Left ventricle myocardium inferior (tissue), 1 donor: ENCODE measurements at regions not wholly inside any gene's neighbourhood (a gene's known extent, or its start where the extent isn't known, plus 50 kb on each side); places are given as distances from the start of the nearest gene placed in this dataset.

ENCODE experiments used
- DNase-seq: peaks from one replicate; pipeline ENCODE4 v3.0.0-alpha.2; 2020
- H3K27ac ChIP-seq: fragments of 200-600 bp; replicated peaks from 2 replicates; pipeline ENCODE4 v1.8.0; 2021
- H3K27me3 ChIP-seq: fragments of 200-600 bp; 2 replicates; pipeline ENCODE4 v1.8.0; 2021; ENCODE audit warnings: low read depth
- H3K36me3 ChIP-seq: fragments of 200-600 bp; 2 replicates; pipeline ENCODE4 v1.8.0; 2021
- H3K4me1 ChIP-seq: fragments of 200-600 bp; 2 replicates; pipeline ENCODE4 v1.8.0; 2021
- H3K4me3 ChIP-seq: fragments of 200-600 bp; 2 replicates; pipeline ENCODE4 v1.8.0; 2021; ENCODE audit warnings: mild to moderate bottlenecking, moderate library complexity
- H3K9me3 ChIP-seq: fragments of 200-600 bp; replicated peaks from 2 replicates; pipeline ENCODE4 v1.8.0; 2021
- CTCF ChIP-seq: fragments of 200-600 bp; IDR thresholded peaks from 2 replicates; pipeline ENCODE4 v1.8.0; 2021; ENCODE audit warnings: antibody characterized with exemption, mild to moderate bottlenecking, borderline replicate concordance
- intact Hi-C: fragments of 100-400 bp; cut with micrococcal nuclease; formaldehyde crosslinking; loops from one replicate; pipeline ENCODE4 v1.11.0; 2022
- donor health status: DM: no; HTN: yes; CAD: no; lungs with severe emphysema.

DNA sequence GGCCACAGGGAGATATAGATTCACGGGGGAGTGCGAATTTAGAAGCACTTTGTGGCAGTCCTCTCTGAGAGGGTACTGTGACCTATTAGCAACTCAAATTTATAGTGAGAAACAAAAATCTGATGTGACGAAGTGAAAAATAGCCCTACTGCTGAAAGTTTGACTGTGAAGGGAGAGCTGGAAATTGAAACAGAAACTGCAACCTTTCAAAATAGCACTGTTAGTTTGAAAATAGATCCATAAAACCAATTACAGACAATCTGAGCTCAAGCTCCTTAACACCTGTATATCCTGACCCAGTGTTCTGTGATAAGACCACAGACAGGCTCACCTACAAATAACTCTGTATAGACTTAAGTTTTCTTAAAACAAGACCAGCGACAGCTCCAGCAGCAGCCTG, 420.1 kb downstream of the IRX1 start:
- H3K9me3 ChIP-seq: no peaks in the 10 kb centered on the region
- intact Hi-C loops: no loop called here

DNA sequence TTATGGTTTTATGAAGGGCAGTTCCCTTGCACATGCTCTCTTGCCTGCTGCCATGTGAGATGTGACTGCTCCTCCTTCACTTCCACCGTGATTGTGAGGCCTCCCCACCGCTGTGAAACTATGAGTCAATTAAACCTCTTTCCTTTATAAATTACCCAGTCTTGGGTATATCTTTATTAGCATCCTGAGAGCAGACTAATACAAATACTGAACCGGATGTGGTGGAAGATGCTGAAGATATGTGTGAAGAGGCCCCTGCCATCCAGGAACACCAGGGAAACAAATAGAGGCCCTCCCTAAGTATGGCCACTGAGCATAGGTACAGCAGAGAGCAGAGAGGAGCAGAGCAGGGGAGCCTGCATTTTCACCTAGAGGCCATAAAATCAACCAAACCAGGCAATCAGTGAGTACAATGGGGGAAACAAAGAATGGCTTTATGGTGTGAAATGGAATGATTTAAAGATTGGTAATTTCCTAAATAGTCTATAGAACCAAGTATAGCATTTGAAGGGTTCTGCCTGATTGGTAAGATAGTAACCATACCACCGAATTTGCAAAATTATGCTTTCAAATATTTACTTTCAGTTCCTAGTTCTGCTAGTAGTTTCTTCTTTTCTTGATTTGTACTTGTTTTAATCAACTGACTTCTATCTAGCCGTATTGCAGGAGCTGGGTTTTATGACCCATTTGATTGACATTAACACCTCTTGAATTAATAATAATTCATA, 421.6 kb downstream of the IRX1 start:
- no peak for DNase-seq
- Histone ChIP-seq H3K36me3 (no peaks in the 10 kb centered on the region), H3K4me1 (peaks cover 36% of the 10 kb centered on the region), H3K27ac (peak overlapping the region; percentile 80), H3K9me3 (no peaks in the 10 kb centered on the region), H3K27me3 (peaks cover 4% of the 10 kb centered on the region), H3K4me3 (no peak overlapping the region)
- TF ChIP-seq CTCF: no peak
- intact Hi-C loops: no loop called here

More for the DNA sequence above, 420.1 kb downstream of the IRX1 start:
- no peak for TF ChIP-seq CTCF
- Histone ChIP-seq H3K27me3 (peaks cover 4% of the 10 kb centered on the region), H3K4me1 (peaks cover 30% of the 10 kb centered on the region), H3K36me3 (no peaks in the 10 kb centered on the region), H3K27ac (peak overlapping the region; percentile 9), H3K4me3 (no peak overlapping the region)
- DNase-seq: no peak

GRCh38 chr5:4018007-4018406, 422.4 kb downstream of the IRX1 start:
- intact Hi-C loops: no loop called here
- Histone ChIP-seq H3K27ac (peak overlapping the region; percentile 80), H3K36me3 (no peaks in the 10 kb centered on the region), H3K4me1 (peaks cover 36% of the 10 kb centered on the region), H3K27me3 (peaks cover 4% of the 10 kb centered on the region), H3K9me3 (no peaks in the 10 kb centered on the region), H3K4me3 (no peak overlapping the region)
- no peak for DNase-seq
- no peak for TF ChIP-seq CTCF

DNA sequence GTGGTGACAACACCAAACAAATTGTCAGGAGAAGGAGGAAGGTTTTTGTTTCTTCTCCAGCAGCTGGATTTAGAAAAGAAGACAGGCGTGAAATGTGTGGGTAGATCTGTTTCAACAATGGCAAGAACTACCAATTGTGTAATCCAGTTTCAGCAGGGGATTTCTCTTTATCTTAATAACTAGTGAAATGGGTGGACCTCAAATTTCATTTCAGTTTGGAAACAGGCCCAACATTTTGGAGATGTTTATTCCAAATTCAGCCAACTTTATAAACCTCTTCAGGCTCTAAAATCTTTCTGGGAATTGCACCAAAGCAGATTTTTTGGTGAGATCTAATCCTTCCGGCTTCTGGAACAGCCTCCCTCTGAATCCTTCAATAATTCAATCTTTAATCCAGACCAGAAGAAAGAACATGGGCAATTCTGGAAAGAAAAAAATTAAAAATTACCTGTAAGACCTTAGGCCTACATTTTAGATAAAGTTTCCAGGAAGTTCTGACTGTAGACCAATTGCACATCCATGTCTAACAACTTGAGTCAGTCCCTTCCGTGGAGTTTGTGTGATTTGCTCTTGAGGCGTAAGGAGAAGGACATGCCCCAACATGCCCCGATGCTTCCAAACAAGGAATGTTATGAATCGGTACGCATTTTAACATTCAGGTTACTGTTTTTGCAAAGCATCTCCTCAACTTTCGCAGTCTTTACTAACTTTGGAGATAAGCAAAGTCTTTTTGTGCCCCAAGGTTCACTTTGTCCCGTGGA, 423.6 kb downstream of the IRX1 start:
- no peak for TF ChIP-seq CTCF
- H3K27me3 ChIP-seq: peaks cover 4% of the 10 kb centered on the region
- no peak overlapping the region for H3K4me3 ChIP-seq
- DNase-seq: no peak
- peak overlapping the region; percentile 80 for H3K27ac ChIP-seq
- no peaks in the 10 kb centered on the region for H3K9me3 ChIP-seq
- no peaks in the 10 kb centered on the region for H3K36me3 ChIP-seq
- H3K4me1 ChIP-seq: peaks cover 36% of the 10 kb centered on the region
- intact Hi-C loops: no loop called here

- Histone ChIP-seq H3K4me1 (peaks cover 36% of the 10 kb centered on the region), H3K36me3 (no peaks in the 10 kb centered on the region), H3K27me3 (no peaks in the 10 kb centered on the region), H3K9me3 (no peaks in the 10 kb centered on the region), H3K27ac (peak overlapping the region; percentile 80), H3K4me3 (no peak overlapping the region)
- intact Hi-C loops: no loop called here
- DNase-seq: no peak
- no peak for TF ChIP-seq CTCF
Measured at GRCh38 chr5:4019841-4020240, 424.2 kb downstream of the IRX1 start.
